Esophagus squamous epithelium (tissue), 4 donors: ENCODE measurements at regions not wholly inside any gene's neighbourhood (a gene's known extent, or its start where the extent isn't known, plus 50 kb on each side); places are given as distances from the start of the nearest gene placed in this dataset.

Source experiments
- POLR2A ChIP-seq, 4 donors: fragments of 450-650 bp; IDR thresholded peaks; one replicate each; pipeline ENCODE4 v1.6.1; 2017; ENCODE audit warnings: antibody characterized with exemption in 4 of 4, mild to moderate bottlenecking in 4 of 4, moderate library complexity in 3 of 4
- TF ChIP-seq, protein P1 (sequence below), 6 experiments: fragments of 450-650 bp in 4 of 6; fragments of 200-600 bp in 2 of 6; sonication (generic) in 2 of 6; IDR thresholded peaks; one replicate each; pipeline ENCODE4 v1.5.1; 2016 to 2019; ENCODE audit warnings: antibody characterized with exemption in 6 of 6, mild to moderate bottlenecking in 4 of 6, moderate library complexity in 4 of 6

DNA sequence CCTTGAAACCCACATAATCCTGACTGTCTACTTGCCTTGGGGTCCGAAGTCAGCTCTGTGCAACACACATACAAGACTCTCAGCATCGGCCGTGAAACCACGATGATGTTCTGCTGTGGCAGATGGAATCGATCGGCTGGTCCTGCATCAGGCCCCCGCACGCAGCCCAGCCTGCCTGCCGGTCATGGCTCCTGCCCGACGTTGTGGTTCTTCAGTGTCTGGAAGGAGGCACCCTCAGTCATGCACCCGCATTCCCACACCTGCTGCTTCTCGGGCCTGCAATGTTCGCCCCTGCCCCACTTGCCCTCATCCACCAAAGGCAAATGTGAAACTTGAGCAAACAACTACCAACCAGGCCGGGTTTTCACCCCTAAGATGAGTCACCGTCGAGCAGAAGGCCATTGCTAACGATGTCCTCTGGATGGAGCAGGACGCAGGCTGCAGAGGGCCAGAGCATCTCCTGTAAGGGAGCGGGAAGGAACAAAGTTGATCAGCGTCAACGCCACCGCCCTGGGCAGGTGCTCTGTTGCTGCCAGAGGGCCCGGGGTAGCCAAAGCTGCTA lies 128.9 kb upstream of the PDE10A start:
- TF ChIP-seq, protein P1, sequence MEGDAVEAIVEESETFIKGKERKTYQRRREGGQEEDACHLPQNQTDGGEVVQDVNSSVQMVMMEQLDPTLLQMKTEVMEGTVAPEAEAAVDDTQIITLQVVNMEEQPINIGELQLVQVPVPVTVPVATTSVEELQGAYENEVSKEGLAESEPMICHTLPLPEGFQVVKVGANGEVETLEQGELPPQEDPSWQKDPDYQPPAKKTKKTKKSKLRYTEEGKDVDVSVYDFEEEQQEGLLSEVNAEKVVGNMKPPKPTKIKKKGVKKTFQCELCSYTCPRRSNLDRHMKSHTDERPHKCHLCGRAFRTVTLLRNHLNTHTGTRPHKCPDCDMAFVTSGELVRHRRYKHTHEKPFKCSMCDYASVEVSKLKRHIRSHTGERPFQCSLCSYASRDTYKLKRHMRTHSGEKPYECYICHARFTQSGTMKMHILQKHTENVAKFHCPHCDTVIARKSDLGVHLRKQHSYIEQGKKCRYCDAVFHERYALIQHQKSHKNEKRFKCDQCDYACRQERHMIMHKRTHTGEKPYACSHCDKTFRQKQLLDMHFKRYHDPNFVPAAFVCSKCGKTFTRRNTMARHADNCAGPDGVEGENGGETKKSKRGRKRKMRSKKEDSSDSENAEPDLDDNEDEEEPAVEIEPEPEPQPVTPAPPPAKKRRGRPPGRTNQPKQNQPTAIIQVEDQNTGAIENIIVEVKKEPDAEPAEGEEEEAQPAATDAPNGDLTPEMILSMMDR (IDR thresholded peaks at IDR 0.05): no peak
- TF ChIP-seq POLR2A (IDR thresholded peaks at IDR 0.05): no peak
